ENCODE measurements at regions not wholly inside any gene's neighbourhood (a gene's known extent, or its start where the extent isn't known, plus 50 kb on each side); places are given as distances from the start of the nearest gene placed in this dataset.
"Not testable (repeated sequence)": the region's sequence is repeated elsewhere in the genome, so short reads cannot be mapped to it uniquely, and the experiment has no call there.

- Histone ChIP-seq H3K36me3 (no peaks in the 10 kb centered on the region), H3K4me1 (replicated peaks) (no peaks in the 10 kb centered on the region), H3K4me3 (no peak overlapping the region), H3K27me3 (replicated peaks) (no peaks in the 10 kb centered on the region), H3K27ac (no peak overlapping the region), H3K9me3 (replicated peaks) (no peaks in the 10 kb centered on the region)
- no peak for DNase-seq (ENCODE audit: low read depth in 1 of 2, low spot score in 2 of 2)
Measured at GRCh38 chr2:195587966-195588365, 69.1 kb upstream of the SLC39A10 start.

DNA sequence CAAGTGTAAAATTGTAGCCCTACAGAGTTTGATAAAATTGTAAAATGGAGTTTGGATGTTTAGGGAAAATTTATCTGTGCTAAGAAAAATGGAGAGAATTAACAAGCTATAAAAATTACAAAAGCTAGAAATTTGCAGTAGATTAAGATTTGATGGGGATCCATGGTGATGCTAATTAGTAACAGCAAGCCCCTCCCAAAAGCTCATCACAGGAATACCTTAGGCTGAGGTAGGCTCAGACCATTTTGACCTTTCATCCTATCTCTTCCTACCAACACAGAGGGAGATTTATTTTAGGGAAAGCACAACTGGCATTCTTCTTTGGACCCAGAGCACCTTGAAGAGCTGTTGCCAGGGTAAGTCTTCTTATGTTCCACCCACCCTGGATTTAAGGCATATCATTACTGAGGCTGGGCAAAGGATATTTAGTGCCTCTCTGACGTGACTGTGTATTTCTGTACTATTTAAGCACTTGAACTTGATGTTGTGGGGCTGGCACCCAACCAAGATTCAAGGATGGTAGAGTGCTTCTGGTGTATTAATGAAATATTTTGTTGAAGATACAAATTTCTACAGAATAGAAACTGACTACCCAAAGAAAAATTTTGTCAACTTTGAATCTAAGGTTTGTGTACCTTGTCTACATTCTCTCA, 70.8 kb upstream of the SLC39A10 start:
- Histone ChIP-seq H3K27ac (no peak overlapping the region), H3K36me3 (no peaks in the 10 kb centered on the region), H3K27me3 (replicated peaks) (no peaks in the 10 kb centered on the region), H3K4me1 (replicated peaks) (no peaks in the 10 kb centered on the region), H3K9me3 (replicated peaks) (no peaks in the 10 kb centered on the region), H3K4me3 (no peak overlapping the region)
- no peak for DNase-seq (ENCODE audit: low read depth in 1 of 2, low spot score in 2 of 2)

- no peak overlapping the region for H3K27ac ChIP-seq
- no peaks in the 10 kb centered on the region for H3K9me3 ChIP-seq (replicated peaks)
- H3K4me3 ChIP-seq = no peak overlapping the region
- H3K36me3 ChIP-seq = no peaks in the 10 kb centered on the region
- no peak for DNase-seq (ENCODE audit: low read depth in 1 of 2, low spot score in 2 of 2)
- no peaks in the 10 kb centered on the region for H3K27me3 ChIP-seq (replicated peaks)
- H3K4me1 ChIP-seq (replicated peaks) = no peaks in the 10 kb centered on the region
Measured at GRCh38 chr2:195582188-195582587, 74.8 kb upstream of the SLC39A10 start.

DNA sequence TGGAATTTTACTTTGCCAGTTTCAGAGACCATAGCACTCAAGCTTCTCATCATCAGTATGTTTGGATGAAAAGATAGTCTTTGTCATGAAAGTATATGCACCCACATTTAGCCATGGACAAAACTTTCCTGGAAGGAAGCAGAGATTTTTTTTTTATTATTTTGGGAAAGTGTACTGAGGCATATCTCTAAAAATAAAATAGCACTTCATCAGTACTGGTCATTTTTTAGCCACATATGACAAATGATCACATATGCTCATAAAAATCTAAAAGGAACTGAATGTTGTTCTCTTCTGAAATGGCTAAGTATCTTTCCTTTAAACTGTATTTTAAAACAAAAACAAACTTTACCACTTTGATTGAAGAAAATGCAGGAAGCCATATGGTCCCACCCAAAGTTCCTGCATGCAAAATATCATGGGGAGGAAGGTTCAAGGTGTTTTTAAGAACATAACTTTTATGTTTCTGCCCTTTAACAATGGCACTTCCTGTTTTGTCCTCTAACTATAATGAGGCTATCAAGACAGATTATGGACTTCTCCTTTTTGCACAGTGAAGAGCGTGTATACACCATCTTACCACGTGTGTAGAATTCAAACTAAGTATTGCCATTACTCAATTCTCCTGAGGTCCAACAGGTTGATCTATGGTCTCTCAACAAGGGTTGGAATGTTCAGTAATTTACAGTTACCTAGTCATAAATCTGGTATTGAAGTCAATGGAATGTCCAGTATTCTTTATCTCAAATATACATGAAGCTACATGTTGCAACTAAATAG, 77.1 kb upstream of the SLC39A10 start:
- Histone ChIP-seq H3K27me3 (replicated peaks) (no peaks in the 10 kb centered on the region), H3K27ac (no peak overlapping the region; the same call in 1 of the 2 replicates), H3K4me3 (no peak overlapping the region), H3K9me3 (replicated peaks) (no peaks in the 10 kb centered on the region), H3K4me1 (replicated peaks) (0 out of 2 replicates have a peak, but pooled peaks cover 3% of the 10 kb centered on the region), H3K36me3 (no peaks in the 10 kb centered on the region)
- DNase-seq (ENCODE audit: low read depth in 1 of 2, low spot score in 2 of 2) = no peak

DNA sequence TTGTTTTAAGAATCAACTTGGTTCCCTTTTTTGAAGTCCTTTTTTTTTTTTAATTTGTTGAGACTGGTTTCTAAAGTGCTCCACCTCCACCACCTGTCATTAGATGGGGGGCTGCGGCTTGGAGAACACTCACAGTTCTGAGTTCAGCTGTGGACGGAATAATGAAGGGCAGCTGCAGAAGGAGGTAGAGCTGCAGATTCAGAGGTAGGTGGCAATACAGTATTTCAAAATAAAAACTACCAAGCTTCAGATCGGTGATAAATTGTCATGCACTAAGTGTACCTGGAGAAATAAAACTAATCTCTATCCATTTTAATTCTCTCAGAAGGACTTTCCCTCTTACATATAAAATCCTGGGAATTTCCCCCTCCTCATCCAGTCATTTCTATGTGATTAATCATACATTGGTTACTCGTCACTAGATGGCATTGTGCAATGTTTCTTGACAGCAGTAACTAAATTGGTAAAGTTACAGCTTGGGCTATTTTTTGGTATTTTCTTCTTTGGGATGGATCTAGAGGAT, 81.1 kb upstream of the SLC39A10 start:
- no peaks in the 10 kb centered on the region for H3K27me3 ChIP-seq (replicated peaks)
- peak overlapping the region; percentile 6; the same call in 1 of the 2 replicates for H3K27ac ChIP-seq
- H3K9me3 ChIP-seq (replicated peaks) = no peaks in the 10 kb centered on the region
- peak in 1 of 2 experiments; percentile 68 for DNase-seq (ENCODE audit: low read depth in 1 of 2, low spot score in 2 of 2)
- no peaks in the 10 kb centered on the region for H3K36me3 ChIP-seq
- H3K4me3 ChIP-seq = no peak overlapping the region
- 0 out of 2 replicates have a peak, but pooled peaks cover 3% of the 10 kb centered on the region for H3K4me1 ChIP-seq (replicated peaks)

GRCh38 chr2:195575016-195575415, 82.0 kb upstream of the SLC39A10 start:
- no peaks in the 10 kb centered on the region for H3K27me3 ChIP-seq (replicated peaks)
- DNase-seq (ENCODE audit: low read depth in 1 of 2, low spot score in 2 of 2) = no peak
- no peaks in the 10 kb centered on the region for H3K9me3 ChIP-seq (replicated peaks)
- H3K27ac ChIP-seq = no peak overlapping the region
- no peak overlapping the region for H3K4me3 ChIP-seq
- H3K36me3 ChIP-seq = no peaks in the 10 kb centered on the region
- H3K4me1 ChIP-seq (replicated peaks) = 0 out of 2 replicates have a peak, but pooled peaks cover 3% of the 10 kb centered on the region

DNA sequence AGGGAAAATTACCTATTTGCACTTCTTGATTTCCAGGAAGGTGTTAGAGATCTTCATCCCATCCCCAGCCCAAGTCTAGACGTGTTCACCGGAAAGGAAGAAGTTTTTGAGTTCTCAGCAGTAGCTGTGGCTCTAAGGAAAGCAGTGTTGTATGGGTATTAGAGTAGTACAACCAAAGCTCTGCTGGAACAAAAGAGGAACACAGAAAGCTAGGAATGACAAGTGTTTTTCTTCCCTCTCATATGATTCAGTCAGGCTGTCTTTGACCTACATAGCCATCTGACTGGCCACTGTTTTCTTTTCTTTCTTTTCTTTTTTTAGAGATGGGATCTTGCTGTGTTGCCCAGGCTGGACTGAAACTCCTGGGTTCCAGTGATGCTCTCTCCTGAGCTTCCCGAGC, 82.7 kb upstream of the SLC39A10 start:
- H3K9me3 ChIP-seq (replicated peaks) = no peaks in the 10 kb centered on the region
- H3K27me3 ChIP-seq (replicated peaks) = no peaks in the 10 kb centered on the region
- H3K4me3 ChIP-seq = no peak overlapping the region
- H3K36me3 ChIP-seq = no peaks in the 10 kb centered on the region
- DNase-seq (ENCODE audit: low read depth in 1 of 2, low spot score in 2 of 2) = no peak
- H3K27ac ChIP-seq = no peak overlapping the region
- 0 out of 2 replicates have a peak, but pooled peaks cover 3% of the 10 kb centered on the region for H3K4me1 ChIP-seq (replicated peaks)

DNA sequence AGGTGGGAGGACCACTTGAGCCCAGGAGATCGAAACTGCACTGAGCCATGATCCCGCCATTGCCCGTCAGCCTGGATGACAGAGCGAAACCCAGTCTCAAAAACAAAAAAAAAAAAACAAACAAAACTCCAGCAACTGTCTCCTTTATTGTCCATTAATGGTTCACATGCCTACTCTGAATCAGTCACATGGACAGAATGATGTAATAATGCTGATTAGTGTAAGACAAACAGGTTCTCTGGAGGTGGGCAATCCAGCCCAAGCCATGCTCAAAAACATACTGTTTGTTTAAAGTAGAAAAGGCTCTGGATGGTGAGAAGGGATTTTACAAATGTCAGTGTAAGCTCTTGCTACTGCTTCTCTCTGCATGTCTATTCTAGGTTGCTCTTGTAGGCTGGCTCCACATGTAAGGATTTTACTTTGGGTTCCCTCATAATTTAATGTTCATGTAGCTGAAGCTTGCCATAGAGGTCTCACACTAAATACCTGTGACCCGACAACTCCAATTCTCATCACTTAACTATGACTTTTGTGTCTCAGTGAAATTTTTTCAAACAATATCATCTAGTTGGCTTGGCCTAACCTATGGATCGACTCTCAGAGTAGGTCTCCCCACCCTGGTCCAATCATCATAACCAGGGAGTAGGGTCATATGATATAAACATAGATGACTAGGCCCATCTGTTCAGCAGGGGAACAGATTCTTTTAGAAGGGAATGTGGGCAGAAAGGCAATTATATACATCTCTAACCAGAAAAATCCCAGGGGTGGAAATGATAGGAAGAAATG, 83.9 kb upstream of the SLC39A10 start:
- Histone ChIP-seq H3K36me3 (no peaks in the 10 kb centered on the region), H3K4me1 (replicated peaks) (0 out of 2 replicates have a peak, but pooled peaks cover 3% of the 10 kb centered on the region), H3K9me3 (replicated peaks) (no peaks in the 10 kb centered on the region), H3K4me3 (no peak overlapping the region), H3K27ac (no peak overlapping the region), H3K27me3 (replicated peaks) (no peaks in the 10 kb centered on the region)
- DNase-seq (ENCODE audit: low read depth in 1 of 2, low spot score in 2 of 2) = no peak

- DNase-seq (ENCODE audit: low read depth in 1 of 2, low spot score in 2 of 2) = no peak
- Histone ChIP-seq H3K27me3 (replicated peaks) (no peaks in the 10 kb centered on the region), H3K4me3 (no peak overlapping the region), H3K9me3 (replicated peaks) (no peaks in the 10 kb centered on the region), H3K36me3 (no peaks in the 10 kb centered on the region), H3K4me1 (replicated peaks) (no peaks in the 10 kb centered on the region), H3K27ac (no peak overlapping the region)
Measured at GRCh38 chr2:195570329-195570728, 86.7 kb upstream of the SLC39A10 start.

- Histone ChIP-seq H3K4me1 (replicated peaks) (no peaks in the 10 kb centered on the region), H3K9me3 (replicated peaks) (no peaks in the 10 kb centered on the region), H3K36me3 (no peaks in the 10 kb centered on the region), H3K4me3 (no peak overlapping the region), H3K27ac (no peak overlapping the region), H3K27me3 (replicated peaks) (no peaks in the 10 kb centered on the region)
- DNase-seq (ENCODE audit: low read depth in 1 of 2, low spot score in 2 of 2) = no peak
Measured at GRCh38 chr2:195569255-195569654, 87.8 kb upstream of the SLC39A10 start.

- not testable (repeated sequence) for H3K9me3 ChIP-seq (replicated peaks); H3K27ac ChIP-seq; H3K4me3 ChIP-seq; H3K36me3 ChIP-seq; H3K4me1 ChIP-seq (replicated peaks); H3K27me3 ChIP-seq (replicated peaks); DNase-seq (ENCODE audit: low read depth in 1 of 2, low spot score in 2 of 2)
Measured at GRCh38 chr2:195564625-195565135, 92.3 kb upstream of the SLC39A10 start.

- Histone ChIP-seq H3K36me3 (no peaks in the 10 kb centered on the region), H3K4me3 (no peak overlapping the region), H3K27ac (no peak overlapping the region), H3K9me3 (replicated peaks) (no peaks in the 10 kb centered on the region), H3K4me1 (replicated peaks) (peaks cover 13% of the 10 kb centered on the region), H3K27me3 (replicated peaks) (no peaks in the 10 kb centered on the region)
- no peak for DNase-seq (ENCODE audit: low read depth in 1 of 2, low spot score in 2 of 2)
Measured at GRCh38 chr2:195563857-195564512, 93.0 kb upstream of the SLC39A10 start.

Data from SJSA1 (cell line).